ENCODE measurements at regions not wholly inside any gene's neighbourhood (a gene's known extent, or its start where the extent isn't known, plus 50 kb on each side); places are given as distances from the start of the nearest gene placed in this dataset.

DNA sequence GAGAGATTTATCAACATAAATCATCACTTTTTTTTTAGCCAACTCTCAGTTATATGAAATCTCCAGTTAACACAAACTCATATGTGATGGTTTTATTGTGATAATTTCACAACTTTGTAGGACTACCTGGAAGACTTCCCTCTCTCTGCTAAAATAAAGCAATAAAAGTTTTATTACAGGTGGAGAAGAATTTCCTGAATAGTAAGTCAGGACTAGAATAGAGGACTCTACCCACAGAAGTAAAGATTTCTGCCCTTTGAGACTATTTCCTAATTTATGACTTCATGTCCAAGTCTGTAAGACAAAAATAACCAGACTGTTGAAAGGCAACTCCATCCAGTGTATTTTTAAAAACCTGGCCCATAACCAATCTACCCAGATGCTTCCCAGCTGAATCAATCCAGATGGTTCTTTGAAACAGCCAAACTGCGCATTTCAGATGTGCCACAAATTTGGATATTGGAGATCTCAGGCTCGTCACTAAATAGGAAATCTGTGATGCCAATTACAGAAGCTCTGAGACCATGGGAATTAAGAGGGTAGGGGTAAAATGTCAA, 234.0 kb upstream of the NMUR2 start:
- Histone ChIP-seq H3K27ac (no peak overlapping the region), H3K4me3 (ENCODE audit: low read depth, low read length) (no peak overlapping the region), H3K27me3 (replicated peaks) (no peaks in the 10 kb centered on the region), H3K36me3 (replicated peaks) (no peaks in the 10 kb centered on the region)
- TF ChIP-seq, protein P1, sequence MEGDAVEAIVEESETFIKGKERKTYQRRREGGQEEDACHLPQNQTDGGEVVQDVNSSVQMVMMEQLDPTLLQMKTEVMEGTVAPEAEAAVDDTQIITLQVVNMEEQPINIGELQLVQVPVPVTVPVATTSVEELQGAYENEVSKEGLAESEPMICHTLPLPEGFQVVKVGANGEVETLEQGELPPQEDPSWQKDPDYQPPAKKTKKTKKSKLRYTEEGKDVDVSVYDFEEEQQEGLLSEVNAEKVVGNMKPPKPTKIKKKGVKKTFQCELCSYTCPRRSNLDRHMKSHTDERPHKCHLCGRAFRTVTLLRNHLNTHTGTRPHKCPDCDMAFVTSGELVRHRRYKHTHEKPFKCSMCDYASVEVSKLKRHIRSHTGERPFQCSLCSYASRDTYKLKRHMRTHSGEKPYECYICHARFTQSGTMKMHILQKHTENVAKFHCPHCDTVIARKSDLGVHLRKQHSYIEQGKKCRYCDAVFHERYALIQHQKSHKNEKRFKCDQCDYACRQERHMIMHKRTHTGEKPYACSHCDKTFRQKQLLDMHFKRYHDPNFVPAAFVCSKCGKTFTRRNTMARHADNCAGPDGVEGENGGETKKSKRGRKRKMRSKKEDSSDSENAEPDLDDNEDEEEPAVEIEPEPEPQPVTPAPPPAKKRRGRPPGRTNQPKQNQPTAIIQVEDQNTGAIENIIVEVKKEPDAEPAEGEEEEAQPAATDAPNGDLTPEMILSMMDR (IDR thresholded peaks at IDR 0.05; ENCODE audit: low read depth, low read length, missing control alignments) = no peak
- in situ Hi-C loops (cut with HindIII; ENCODE audit: low pct_ligation_motif_present, low sequenced_read_pairs) = no loop called here
- no peak for DNase-seq

DNA sequence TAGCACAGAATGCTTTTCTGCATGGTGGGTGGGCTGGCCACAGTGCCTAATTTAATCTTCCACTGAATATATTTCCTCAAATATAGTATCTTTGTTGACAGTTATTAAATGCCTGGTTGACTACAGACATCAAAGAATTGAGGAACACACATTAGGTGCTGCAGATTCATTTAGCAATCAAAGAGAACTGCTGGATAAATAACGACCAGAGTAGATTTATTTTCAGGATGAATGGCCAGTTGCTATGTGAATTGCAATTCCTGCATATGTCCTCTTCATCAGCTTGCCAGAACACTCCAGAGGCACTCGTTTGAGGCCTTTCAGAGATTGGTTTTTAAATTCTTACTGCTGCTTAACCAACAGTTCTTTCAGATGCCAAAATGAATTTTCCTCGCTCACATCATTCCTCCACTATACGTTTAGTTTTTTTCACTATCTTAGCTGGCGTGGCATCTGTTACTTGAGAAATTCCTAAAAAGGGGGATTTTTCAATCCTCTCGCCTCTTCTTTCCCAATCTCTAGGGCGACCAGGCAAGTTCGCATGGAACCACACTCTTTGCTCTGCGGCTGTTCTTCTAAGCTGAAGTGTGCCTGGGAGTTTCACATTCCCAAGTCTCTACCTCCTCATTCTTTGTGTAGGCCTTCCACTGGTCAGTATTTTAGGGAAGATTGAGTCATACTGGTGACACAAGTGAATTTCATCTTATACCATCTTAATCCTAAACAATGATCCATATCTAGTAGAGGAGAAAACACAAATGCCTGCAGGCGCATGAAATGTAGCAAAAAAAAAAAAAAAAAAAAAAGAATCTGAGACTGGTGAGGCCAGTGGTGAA, 237.1 kb upstream of the NMUR2 start:
- no peak overlapping the region for H3K4me3 ChIP-seq (ENCODE audit: low read depth, low read length)
- H3K27ac ChIP-seq = no peak overlapping the region
- TF ChIP-seq, protein P1 (IDR thresholded peaks at IDR 0.05; ENCODE audit: low read depth, low read length, missing control alignments) = no peak
- H3K36me3 ChIP-seq (replicated peaks) = no peaks in the 10 kb centered on the region
- no peaks in the 10 kb centered on the region for H3K27me3 ChIP-seq (replicated peaks)
- DNase-seq = no peak
- in situ Hi-C loops (cut with HindIII; ENCODE audit: low pct_ligation_motif_present, low sequenced_read_pairs) = no loop called here

DNA sequence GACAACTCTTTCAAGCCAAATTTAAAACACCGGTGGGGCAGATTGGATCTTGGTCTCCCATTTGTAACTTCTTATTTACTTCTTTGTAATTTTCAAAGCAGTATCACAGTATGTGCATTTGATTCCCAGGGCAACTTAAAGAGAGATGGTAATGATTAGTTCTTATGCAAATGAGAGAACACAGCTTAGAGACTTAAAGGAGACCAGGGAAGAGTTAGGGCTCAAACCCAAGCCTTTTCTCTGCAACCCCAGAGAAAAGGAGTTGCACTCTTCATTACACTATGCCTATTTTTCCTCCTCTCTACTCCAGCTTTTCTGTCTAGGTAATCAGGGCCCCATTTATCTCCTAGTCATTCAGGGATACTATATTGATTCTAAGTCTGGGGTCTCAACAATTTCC, 237.8 kb upstream of the NMUR2 start:
- Histone ChIP-seq H3K27me3 (replicated peaks) (no peaks in the 10 kb centered on the region), H3K27ac (no peak overlapping the region), H3K36me3 (replicated peaks) (no peaks in the 10 kb centered on the region), H3K4me3 (ENCODE audit: low read depth, low read length) (no peak overlapping the region)
- TF ChIP-seq, protein P1 (IDR thresholded peaks at IDR 0.05; ENCODE audit: low read depth, low read length, missing control alignments) = no peak
- in situ Hi-C loops (cut with HindIII; ENCODE audit: low pct_ligation_motif_present, low sequenced_read_pairs) = no loop called here
- no peak for DNase-seq

DNA sequence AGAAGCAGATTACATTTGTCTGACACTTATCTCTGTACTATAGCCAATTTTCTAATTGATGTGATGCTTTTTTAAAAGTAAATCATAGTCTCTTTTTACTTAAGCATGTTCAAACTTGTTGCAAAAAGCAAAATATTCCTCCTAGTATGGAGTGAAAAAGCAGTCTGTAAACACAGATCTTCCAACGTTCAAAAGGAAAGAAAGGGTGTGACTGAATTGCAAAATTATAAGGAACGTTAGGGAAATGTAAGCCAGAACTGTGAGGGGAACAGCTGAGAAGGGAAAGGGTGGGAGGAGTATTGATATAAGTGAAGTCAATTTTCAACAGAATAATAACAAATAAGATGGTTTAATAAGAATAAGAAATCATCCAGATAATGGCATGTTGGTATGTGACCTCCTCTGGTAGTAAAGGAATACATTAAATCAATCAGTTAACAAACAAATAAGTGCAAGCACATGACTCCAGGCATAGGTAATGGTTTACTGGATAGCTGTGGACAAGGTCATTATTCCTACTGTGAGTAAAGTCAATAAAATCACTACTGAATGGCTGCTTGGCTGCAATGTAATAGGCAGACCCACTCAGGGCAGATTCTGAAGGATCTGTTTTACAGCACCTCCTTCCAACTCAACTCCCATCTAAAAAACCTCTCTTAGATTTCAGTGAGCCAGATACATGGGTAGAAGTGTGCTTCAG, 239.1 kb upstream of the NMUR2 start:
- in situ Hi-C loops (cut with HindIII; ENCODE audit: low pct_ligation_motif_present, low sequenced_read_pairs) = no loop called here
- Histone ChIP-seq H3K4me3 (ENCODE audit: low read depth, low read length) (no peak overlapping the region), H3K27ac (no peak overlapping the region), H3K27me3 (replicated peaks) (no peaks in the 10 kb centered on the region), H3K36me3 (replicated peaks) (no peaks in the 10 kb centered on the region)
- TF ChIP-seq, protein P1 (IDR thresholded peaks at IDR 0.05; ENCODE audit: low read depth, low read length, missing control alignments) = no peak
- DNase-seq = no peak

DNA sequence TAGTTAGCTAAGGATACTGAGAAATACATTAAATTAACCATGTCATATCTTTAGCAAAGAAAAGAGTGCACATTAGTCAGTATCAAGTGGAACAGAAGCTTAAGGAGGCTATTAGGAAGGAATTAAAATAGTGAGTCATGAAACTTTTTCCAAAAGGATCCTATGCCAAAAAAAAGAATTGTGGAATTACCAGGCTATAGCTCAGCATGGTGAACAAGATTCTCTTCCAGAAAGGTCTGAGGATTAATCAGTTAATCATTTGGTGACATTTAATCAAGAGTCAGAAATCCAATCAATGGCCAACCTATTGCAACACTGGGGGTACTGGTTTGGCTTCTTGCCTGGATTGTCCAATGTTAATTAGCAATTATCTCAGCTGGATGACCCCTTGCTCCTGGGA, 244.5 kb upstream of the NMUR2 start:
- Histone ChIP-seq H3K4me3 (ENCODE audit: low read depth, low read length) (no peak overlapping the region), H3K36me3 (replicated peaks) (no peaks in the 10 kb centered on the region), H3K27ac (no peak overlapping the region), H3K27me3 (replicated peaks) (no peaks in the 10 kb centered on the region)
- in situ Hi-C loops (cut with HindIII; ENCODE audit: low pct_ligation_motif_present, low sequenced_read_pairs) = no loop called here
- DNase-seq = no peak
- TF ChIP-seq, protein P1 (IDR thresholded peaks at IDR 0.05; ENCODE audit: low read depth, low read length, missing control alignments) = no peak

All from brain microvascular endothelial cell (primary cell).